ENCODE measurements at regions not wholly inside any gene's neighbourhood (a gene's known extent, or its start where the extent isn't known, plus 50 kb on each side); places are given as distances from the start of the nearest gene placed in this dataset.

- no peak overlapping the region for H3K4me3 Mint-ChIP-seq
- POLR2A ChIA-PET: no interaction called here
- H3K36me3 Mint-ChIP-seq: no peaks in the 10 kb centered on the region
- ATAC-seq (replicated peaks in 1 of 4): no peak
- no CpG with 5 or more reads among the region's 3 CpGs for WGBS (ENCODE audit: insufficient coverage)
- no peak for DNase-seq
- H3K27ac Mint-ChIP-seq: no peak overlapping the region
- no peaks in the 10 kb centered on the region for H3K4me1 ChIP-seq (ENCODE audit: control insufficient read depth in 1 of 2, extremely low read depth in 1 of 2, insufficient read depth in 2 of 2, low read length in 2 of 2)
- H3K27me3 Mint-ChIP-seq: peaks cover 2 to 4% of the 10 kb centered on the region in 2 donors
- CTCF ChIA-PET: no interaction called here
- no peaks in the 10 kb centered on the region for H3K36me3 ChIP-seq (ENCODE audit: control insufficient read depth in 2 of 2, extremely low read depth in 1 of 2, insufficient read depth in 1 of 2, low read length in 1 of 2)
- no peaks in the 10 kb centered on the region for H3K9me3 ChIP-seq
- peaks cover 5 to 14% (median 10%) of the 10 kb centered on the region in 3 donors for H3K9me3 Mint-ChIP-seq
- H3K27ac ChIP-seq (ENCODE audit: low read length): no peak overlapping the region
- no peak overlapping the region for H3K4me3 ChIP-seq (ENCODE audit: control insufficient read depth in 1 of 2, extremely low read depth in 1 of 2, low read length in 1 of 2)
- no peaks in the 10 kb centered on the region for H3K4me1 Mint-ChIP-seq
- H3K27me3 ChIP-seq (replicated peaks in 1 of 2; ENCODE audit: control insufficient read depth in 2 of 2, extremely low read depth in 1 of 2, insufficient read depth in 2 of 2, low read length in 1 of 2): no peaks in the 10 kb centered on the region
Measured at GRCh38 chr1:56315293-56315942, 263.9 kb downstream of the PLPP3 start.

GRCh38 chr1:56313560-56313959, 265.8 kb downstream of the PLPP3 start:
- WGBS (ENCODE audit: insufficient coverage): no CpG with 5 or more reads among the region's 2 CpGs
- ChIA-PET CTCF (interaction anchor here in 1 of 2 donors (0.6 kb wide), 1 partner anchor 35 kb away, joined by 3 read pairs; no protein-coding TSS in a partner anchor), POLR2A (no interaction called here)

GRCh38 chr1:56311766-56312165, 267.6 kb downstream of the PLPP3 start:
- H3K36me3 Mint-ChIP-seq: no peaks in the 10 kb centered on the region
- Histone ChIP-seq H3K4me1 (ENCODE audit: control insufficient read depth in 1 of 2, extremely low read depth in 1 of 2, insufficient read depth in 2 of 2, low read length in 2 of 2) (no peaks in the 10 kb centered on the region), H3K36me3 (ENCODE audit: control insufficient read depth in 2 of 2, extremely low read depth in 1 of 2, insufficient read depth in 1 of 2, low read length in 1 of 2) (no peaks in the 10 kb centered on the region), H3K9me3 (no peaks in the 10 kb centered on the region), H3K4me3 (ENCODE audit: control insufficient read depth in 1 of 2, extremely low read depth in 1 of 2, low read length in 1 of 2) (no peak overlapping the region), H3K27ac (ENCODE audit: low read length) (no peak overlapping the region), H3K27me3 (replicated peaks in 1 of 2; ENCODE audit: control insufficient read depth in 2 of 2, extremely low read depth in 1 of 2, insufficient read depth in 2 of 2, low read length in 1 of 2) (no peaks in the 10 kb centered on the region)
- no peaks in the 10 kb centered on the region for H3K4me1 Mint-ChIP-seq
- CTCF ChIA-PET: no interaction called here
- DNase-seq: no peak
- no CpG with 5 or more reads among the region's 2 CpGs for WGBS (ENCODE audit: insufficient coverage)
- POLR2A ChIA-PET: no interaction called here
- H3K9me3 Mint-ChIP-seq: peaks cover 5 to 14% (median 10%) of the 10 kb centered on the region in 3 donors
- ATAC-seq (replicated peaks in 1 of 4): no peak
- H3K27me3 Mint-ChIP-seq: peaks cover 2 to 4% of the 10 kb centered on the region in 2 donors
- H3K27ac Mint-ChIP-seq: no peak overlapping the region
- H3K4me3 Mint-ChIP-seq: no peak overlapping the region

More at GRCh38 chr1:56313560-56313959, 265.8 kb downstream of the PLPP3 start:
- H3K27me3 ChIP-seq (replicated peaks in 1 of 2; ENCODE audit: control insufficient read depth in 2 of 2, extremely low read depth in 1 of 2, insufficient read depth in 2 of 2, low read length in 1 of 2): no peaks in the 10 kb centered on the region
- no peak overlapping the region for H3K27ac ChIP-seq (ENCODE audit: low read length)
- no peaks in the 10 kb centered on the region for H3K4me1 ChIP-seq (ENCODE audit: control insufficient read depth in 1 of 2, extremely low read depth in 1 of 2, insufficient read depth in 2 of 2, low read length in 2 of 2)
- Mint-ChIP-seq H3K36me3 (no peaks in the 10 kb centered on the region), H3K27ac (no peak overlapping the region), H3K9me3 (peaks cover 5 to 14% (median 10%) of the 10 kb centered on the region in 3 donors), H3K4me1 (no peaks in the 10 kb centered on the region), H3K27me3 (peaks cover 2 to 4% of the 10 kb centered on the region in 2 donors), H3K4me3 (no peak overlapping the region)
- no peaks in the 10 kb centered on the region for H3K36me3 ChIP-seq (ENCODE audit: control insufficient read depth in 2 of 2, extremely low read depth in 1 of 2, insufficient read depth in 1 of 2, low read length in 1 of 2)
- no peak for DNase-seq
- no peaks in the 10 kb centered on the region for H3K9me3 ChIP-seq
- no peak overlapping the region for H3K4me3 ChIP-seq (ENCODE audit: control insufficient read depth in 1 of 2, extremely low read depth in 1 of 2, low read length in 1 of 2)
- ATAC-seq (replicated peaks in 1 of 4): no peak

- Mint-ChIP-seq H3K36me3 (no peaks in the 10 kb centered on the region), H3K27me3 (peaks cover 2 to 4% of the 10 kb centered on the region in 2 donors), H3K27ac (no peak overlapping the region), H3K9me3 (peaks cover 5 to 14% (median 10%) of the 10 kb centered on the region in 3 donors), H3K4me1 (no peaks in the 10 kb centered on the region), H3K4me3 (no peak overlapping the region)
- Histone ChIP-seq H3K27me3 (replicated peaks in 1 of 2; ENCODE audit: control insufficient read depth in 2 of 2, extremely low read depth in 1 of 2, insufficient read depth in 2 of 2, low read length in 1 of 2) (no peaks in the 10 kb centered on the region), H3K4me1 (ENCODE audit: control insufficient read depth in 1 of 2, extremely low read depth in 1 of 2, insufficient read depth in 2 of 2, low read length in 2 of 2) (no peaks in the 10 kb centered on the region), H3K36me3 (ENCODE audit: control insufficient read depth in 2 of 2, extremely low read depth in 1 of 2, insufficient read depth in 1 of 2, low read length in 1 of 2) (no peaks in the 10 kb centered on the region), H3K4me3 (ENCODE audit: control insufficient read depth in 1 of 2, extremely low read depth in 1 of 2, low read length in 1 of 2) (no peak overlapping the region), H3K27ac (ENCODE audit: low read length) (no peak overlapping the region), H3K9me3 (no peaks in the 10 kb centered on the region)
- WGBS (ENCODE audit: insufficient coverage): 78% methylated on average over 2 of the region's 3 CpGs
- ChIA-PET CTCF (no interaction called here), POLR2A (no interaction called here)
- ATAC-seq (replicated peaks in 1 of 4): no peak
- DNase-seq: no peak
Measured at GRCh38 chr1:56310945-56311344, 268.4 kb downstream of the PLPP3 start.

DNA sequence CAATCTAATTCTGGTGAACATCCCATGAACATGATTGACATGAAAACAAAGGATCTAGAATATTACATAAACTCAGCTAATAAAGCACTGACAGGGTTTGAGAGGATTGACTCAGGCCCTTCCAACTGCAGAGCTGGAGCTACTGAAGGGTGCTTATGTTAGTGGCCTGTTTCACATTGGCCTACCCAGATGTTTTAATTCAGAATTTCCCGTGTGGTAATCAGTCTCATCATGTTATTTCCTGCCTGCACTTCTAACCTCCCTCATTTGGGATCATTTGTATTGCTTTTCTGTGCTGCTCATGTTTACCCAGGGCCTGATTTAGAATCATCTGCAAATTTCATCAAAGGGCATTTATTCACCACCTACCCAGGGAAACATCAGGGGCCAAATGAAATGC, 270.3 kb downstream of the PLPP3 start:
- Mint-ChIP-seq H3K4me3 (no peak overlapping the region), H3K27me3 (peaks cover 2 to 4% of the 10 kb centered on the region in 2 donors), H3K27ac (no peak overlapping the region), H3K36me3 (no peaks in the 10 kb centered on the region), H3K4me1 (no peaks in the 10 kb centered on the region), H3K9me3 (peaks cover 5 to 12% (median 10%) of the 10 kb centered on the region in 3 donors)
- Histone ChIP-seq H3K36me3 (ENCODE audit: control insufficient read depth in 2 of 2, extremely low read depth in 1 of 2, insufficient read depth in 1 of 2, low read length in 1 of 2) (no peaks in the 10 kb centered on the region), H3K9me3 (no peaks in the 10 kb centered on the region), H3K4me3 (ENCODE audit: control insufficient read depth in 1 of 2, extremely low read depth in 1 of 2, low read length in 1 of 2) (no peak overlapping the region), H3K4me1 (ENCODE audit: control insufficient read depth in 1 of 2, extremely low read depth in 1 of 2, insufficient read depth in 2 of 2, low read length in 2 of 2) (no peaks in the 10 kb centered on the region), H3K27ac (ENCODE audit: low read length) (no peak overlapping the region), H3K27me3 (replicated peaks in 1 of 2; ENCODE audit: control insufficient read depth in 2 of 2, extremely low read depth in 1 of 2, insufficient read depth in 2 of 2, low read length in 1 of 2) (no peaks in the 10 kb centered on the region)
- DNase-seq (no peak), ATAC-seq (replicated peaks in 1 of 4) (no peak)
- ChIA-PET CTCF (interaction anchor here in 1 of 2 donors (0.5 kb wide), 1 partner anchor 1362 kb away, joined by 3 read pairs; no protein-coding TSS in a partner anchor), POLR2A (interaction anchor here in 1 of 2 donors (0.6 kb wide), 1 partner anchor 927 kb away, joined by 3 read pairs; no protein-coding TSS in a partner anchor)
- WGBS (ENCODE audit: insufficient coverage): no CpG with 5 or more reads among the region's 1 CpG

DNA sequence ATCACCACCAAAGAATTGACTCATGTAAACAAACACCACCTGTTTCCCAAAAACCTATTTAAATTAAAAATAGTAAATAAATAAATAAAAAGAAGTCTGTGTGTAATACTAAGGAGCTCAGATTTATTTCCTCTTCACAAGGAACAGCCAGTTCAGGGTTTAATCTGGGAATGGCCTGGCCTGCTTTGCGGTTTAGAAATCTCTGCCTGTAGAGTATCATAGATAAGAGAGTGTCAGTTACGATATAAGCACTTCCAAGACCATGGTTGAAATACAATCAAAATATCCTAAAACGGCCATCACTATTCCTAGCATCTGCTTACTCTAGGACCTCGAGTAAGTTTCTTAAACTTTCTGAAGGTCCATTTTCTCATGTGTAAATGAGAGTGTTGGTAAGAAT, 274.4 kb downstream of the PLPP3 start:
- no CpG with 5 or more reads among the region's 4 CpGs for WGBS (ENCODE audit: insufficient coverage)
- no peaks in the 10 kb centered on the region for H3K4me1 Mint-ChIP-seq
- no peaks in the 10 kb centered on the region for H3K27me3 ChIP-seq (replicated peaks in 1 of 2; ENCODE audit: control insufficient read depth in 2 of 2, extremely low read depth in 1 of 2, insufficient read depth in 2 of 2, low read length in 1 of 2)
- no peaks in the 10 kb centered on the region for H3K4me1 ChIP-seq (ENCODE audit: control insufficient read depth in 1 of 2, extremely low read depth in 1 of 2, insufficient read depth in 2 of 2, low read length in 2 of 2)
- no peaks in the 10 kb centered on the region for H3K36me3 Mint-ChIP-seq
- H3K27me3 Mint-ChIP-seq: no peaks in the 10 kb centered on the region
- no peak overlapping the region for H3K27ac Mint-ChIP-seq
- H3K36me3 ChIP-seq (ENCODE audit: control insufficient read depth in 2 of 2, extremely low read depth in 1 of 2, insufficient read depth in 1 of 2, low read length in 1 of 2): no peaks in the 10 kb centered on the region
- no peaks in the 10 kb centered on the region for H3K9me3 ChIP-seq
- H3K4me3 Mint-ChIP-seq: no peak overlapping the region
- ATAC-seq (replicated peaks in 1 of 4) (no peak), DNase-seq (no peak)
- no peaks in the 10 kb centered on the region for H3K9me3 Mint-ChIP-seq
- ChIA-PET CTCF (no interaction called here), POLR2A (no interaction called here)
- H3K27ac ChIP-seq (ENCODE audit: low read length): no peak overlapping the region
- no peak overlapping the region for H3K4me3 ChIP-seq (ENCODE audit: control insufficient read depth in 1 of 2, extremely low read depth in 1 of 2, low read length in 1 of 2)
